HG03097 (cell line): ENCODE measurements at regions not wholly inside any gene's neighbourhood (a gene's known extent, or its start where the extent isn't known, plus 50 kb on each side); places are given as distances from the start of the nearest gene placed in this dataset.

Experiments used
- ATAC-seq: cut with Tn5 transposase; IDR thresholded peaks from one replicate; pipeline ENCODE4 v1.9.1; 2021; ENCODE audit not compliant: unreplicated experiment, low FRiP score

DNA sequence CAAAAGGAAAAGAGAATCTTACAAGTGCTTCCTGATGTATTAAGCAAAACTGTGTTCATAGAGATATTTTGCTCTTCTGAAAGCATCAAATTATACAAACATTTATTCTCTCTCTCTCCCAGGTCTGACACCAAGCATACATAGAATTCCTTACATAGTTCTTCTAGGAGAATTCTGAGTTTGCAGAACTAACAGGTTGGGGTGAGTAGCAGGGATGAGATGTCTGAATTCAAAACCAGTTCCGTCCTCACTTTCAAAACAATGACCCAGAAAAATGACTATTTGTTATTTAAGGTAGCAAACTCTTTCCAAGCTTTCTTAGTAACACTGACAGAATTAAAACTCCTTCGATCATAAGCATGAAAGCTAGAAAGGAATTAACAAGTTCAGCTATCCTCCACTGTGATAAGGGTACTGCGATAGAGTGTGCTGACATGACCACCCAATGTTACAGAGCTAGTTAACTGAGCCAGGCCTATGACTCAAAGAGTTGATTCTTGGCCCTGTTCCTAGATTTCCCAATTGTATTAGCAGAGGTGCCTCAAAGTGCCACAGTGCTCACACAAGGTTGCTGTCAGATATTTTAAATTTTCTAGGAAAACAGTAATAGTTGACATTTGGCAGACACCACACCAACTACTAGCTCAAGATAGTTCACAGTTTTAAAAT is 85.8 kb upstream of the SETBP1 start:
- ATAC-seq = no peak

GRCh38 chr18:44597797-44598196 is 82.9 kb upstream of the SETBP1 start:
- ATAC-seq = no peak

DNA sequence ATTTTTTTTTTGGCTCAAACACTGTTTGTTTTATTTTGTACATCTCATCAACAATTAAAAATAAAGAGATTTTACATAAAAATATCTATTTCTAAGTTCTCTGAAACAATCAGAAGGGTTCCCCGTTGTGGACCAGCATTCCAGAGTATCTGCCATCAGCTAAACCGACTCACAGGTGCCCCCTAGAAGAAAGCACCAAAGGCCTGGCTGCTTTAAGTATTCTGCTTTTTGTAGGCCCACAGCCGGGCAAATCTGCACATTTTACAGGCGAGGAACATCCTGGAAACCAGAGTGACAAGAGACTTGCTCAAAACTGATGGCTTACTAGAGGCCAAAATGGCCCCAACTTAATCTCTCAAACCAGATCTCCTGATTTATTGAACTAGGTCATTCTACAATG is 82.2 kb upstream of the SETBP1 start:
- ATAC-seq = no peak

GRCh38 chr18:44599412-44599811 is 81.3 kb upstream of the SETBP1 start:
- no peak for ATAC-seq

- no peak for ATAC-seq
These were observed 79.2 kb upstream of the SETBP1 start for GRCh38 chr18:44601447-44601846.

GRCh38 chr18:44602380-44602779 is 78.3 kb upstream of the SETBP1 start:
- no peak for ATAC-seq

GRCh38 chr18:44602845-44603244 is 77.8 kb upstream of the SETBP1 start:
- no peak for ATAC-seq

DNA sequence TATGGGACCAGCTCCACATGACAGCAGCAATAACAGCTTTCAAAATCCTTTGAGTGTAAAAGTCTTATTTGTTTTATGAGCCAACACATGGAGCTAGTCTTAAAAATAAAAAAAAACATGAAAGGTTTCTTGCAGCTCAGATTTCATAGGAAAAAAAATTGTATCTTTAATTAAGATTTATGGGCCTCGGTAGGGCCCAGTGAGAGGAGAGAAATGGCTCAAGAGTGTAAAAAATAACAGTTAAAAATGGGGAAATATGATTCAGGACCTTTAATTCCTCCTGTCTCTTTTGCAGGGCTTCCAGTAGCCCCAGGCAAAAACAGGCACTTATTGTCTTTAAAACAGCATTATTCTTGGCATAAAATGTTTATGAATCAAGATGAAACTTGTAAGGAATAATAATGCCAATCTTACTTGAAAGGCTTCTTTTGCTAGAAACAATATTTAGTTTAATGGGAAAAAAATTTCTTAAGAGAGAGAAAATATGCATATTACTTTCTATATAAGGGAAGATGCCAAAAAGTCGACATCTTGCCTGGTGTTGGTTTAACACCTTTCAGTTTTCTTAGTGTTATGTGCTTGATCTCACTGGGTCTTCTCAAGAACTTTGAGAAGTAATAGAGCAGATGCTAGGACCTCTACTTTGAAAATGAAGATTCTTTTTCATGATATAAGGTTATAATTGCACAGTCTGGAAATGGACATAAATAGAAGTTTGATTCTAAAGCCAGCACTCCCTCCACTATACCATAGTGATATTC is 71.3 kb upstream of the SETBP1 start:
- no peak for ATAC-seq

- no peak for ATAC-seq
These were observed 59.9 kb upstream of the SETBP1 start for GRCh38 chr18:44620812-44621211.

GRCh38 chr18:44624052-44624451 is 56.6 kb upstream of the SETBP1 start:
- ATAC-seq = no peak

DNA sequence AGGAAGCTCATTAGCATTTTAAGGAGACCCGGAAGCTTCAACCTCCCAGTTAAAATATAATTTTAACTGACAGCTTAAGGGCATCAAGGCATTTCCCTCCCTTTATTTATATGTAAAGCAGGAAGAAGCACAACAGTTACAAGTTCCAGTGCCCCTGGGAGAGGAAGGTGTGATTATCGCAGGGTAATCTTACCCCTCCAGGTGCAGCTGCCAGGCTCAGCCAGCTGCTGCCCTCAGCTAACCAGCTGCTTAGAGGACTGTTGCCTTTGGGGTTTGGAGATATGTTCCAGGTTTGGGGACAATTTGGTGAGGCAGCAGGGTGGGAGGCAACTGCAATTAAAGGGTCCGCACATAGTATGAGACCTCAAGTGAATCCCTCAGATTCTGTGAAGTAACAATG is 55.3 kb upstream of the SETBP1 start:
- ATAC-seq = no peak

DNA sequence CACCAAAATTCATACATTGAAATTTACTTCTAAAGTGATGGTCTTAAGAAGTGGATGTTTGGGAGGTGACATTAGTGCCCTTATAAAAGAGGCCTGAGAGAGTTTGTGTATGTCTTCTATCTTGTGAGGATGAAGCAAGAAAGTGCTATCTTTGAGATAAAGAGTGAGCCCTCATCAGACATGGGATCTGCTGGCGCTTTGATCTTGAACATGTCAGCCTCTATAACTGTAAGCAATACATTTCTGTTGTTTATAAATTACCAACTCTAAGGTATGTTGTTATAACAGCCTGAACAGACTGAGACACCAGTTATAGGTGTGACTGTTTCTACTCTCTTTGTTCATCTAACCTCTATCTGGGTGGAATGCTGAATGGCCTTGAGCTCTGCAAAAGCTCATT is 54.5 kb upstream of the SETBP1 start:
- no peak for ATAC-seq

- no peak for ATAC-seq
These were observed 53.9 kb upstream of the SETBP1 start for GRCh38 chr18:44626807-44627206.

- ATAC-seq = no peak
These were observed 53.4 kb upstream of the SETBP1 start for GRCh38 chr18:44627280-44627679.

- ATAC-seq = no peak
These were observed 51.3 kb upstream of the SETBP1 start for GRCh38 chr18:44629406-44629805.

GRCh38 chr18:44630118-44630517 is 50.6 kb upstream of the SETBP1 start:
- ATAC-seq = no peak
